ENCODE measurements at regions not wholly inside any gene's neighbourhood (a gene's known extent, or its start where the extent isn't known, plus 50 kb on each side); places are given as distances from the start of the nearest gene placed in this dataset.

GRCh38 chr2:236674238-236674637 is 104.6 kb downstream of the ACKR3 start:
- Histone ChIP-seq H3K27me3 (no peaks in the 10 kb centered on the region), H3K4me3 (no peak overlapping the region), H3K4me1 (peaks cover 0 to 15% of the 10 kb centered on the region in 2 donors), H3K36me3 (no peaks in the 10 kb centered on the region), H3K9me3 (no peaks in the 10 kb centered on the region), H3K27ac (no peak overlapping the region)
- TF ChIP-seq, protein P1, sequence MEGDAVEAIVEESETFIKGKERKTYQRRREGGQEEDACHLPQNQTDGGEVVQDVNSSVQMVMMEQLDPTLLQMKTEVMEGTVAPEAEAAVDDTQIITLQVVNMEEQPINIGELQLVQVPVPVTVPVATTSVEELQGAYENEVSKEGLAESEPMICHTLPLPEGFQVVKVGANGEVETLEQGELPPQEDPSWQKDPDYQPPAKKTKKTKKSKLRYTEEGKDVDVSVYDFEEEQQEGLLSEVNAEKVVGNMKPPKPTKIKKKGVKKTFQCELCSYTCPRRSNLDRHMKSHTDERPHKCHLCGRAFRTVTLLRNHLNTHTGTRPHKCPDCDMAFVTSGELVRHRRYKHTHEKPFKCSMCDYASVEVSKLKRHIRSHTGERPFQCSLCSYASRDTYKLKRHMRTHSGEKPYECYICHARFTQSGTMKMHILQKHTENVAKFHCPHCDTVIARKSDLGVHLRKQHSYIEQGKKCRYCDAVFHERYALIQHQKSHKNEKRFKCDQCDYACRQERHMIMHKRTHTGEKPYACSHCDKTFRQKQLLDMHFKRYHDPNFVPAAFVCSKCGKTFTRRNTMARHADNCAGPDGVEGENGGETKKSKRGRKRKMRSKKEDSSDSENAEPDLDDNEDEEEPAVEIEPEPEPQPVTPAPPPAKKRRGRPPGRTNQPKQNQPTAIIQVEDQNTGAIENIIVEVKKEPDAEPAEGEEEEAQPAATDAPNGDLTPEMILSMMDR (IDR thresholded peaks at IDR 0.05): no peak
- peak; percentile 47 for DNase-seq (ENCODE audit: low spot score)

- Histone ChIP-seq H3K27me3 (no peaks in the 10 kb centered on the region), H3K4me3 (no peak overlapping the region), H3K27ac (no peak overlapping the region), H3K4me1 (peaks cover 0 to 15% of the 10 kb centered on the region in 2 donors), H3K36me3 (no peaks in the 10 kb centered on the region), H3K9me3 (no peaks in the 10 kb centered on the region)
- peak; percentile 26 for DNase-seq (ENCODE audit: low spot score)
- TF ChIP-seq, protein P1 (IDR thresholded peaks at IDR 0.05): no peak
Measured at GRCh38 chr2:236674646-236675045, 105.0 kb downstream of the ACKR3 start.

DNA sequence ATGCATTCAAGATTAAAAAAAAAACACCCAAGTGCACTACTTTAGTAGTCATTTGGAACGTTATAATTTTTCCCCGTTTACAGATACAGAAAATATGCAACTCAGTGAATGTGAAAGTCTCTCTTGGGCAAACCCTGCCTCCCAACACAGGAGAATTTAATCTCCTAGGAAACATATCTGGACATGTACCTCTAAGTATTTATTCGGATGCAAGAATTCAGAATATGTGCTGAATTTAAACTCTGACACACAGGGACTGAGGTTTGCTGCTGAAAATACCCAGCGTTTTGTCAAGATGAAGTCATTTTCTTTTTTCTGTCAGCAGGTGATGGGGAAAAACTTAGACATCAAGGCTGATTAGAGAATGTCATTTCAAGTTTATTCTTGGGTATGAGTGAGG is 105.4 kb downstream of the ACKR3 start:
- Histone ChIP-seq H3K27me3 (no peaks in the 10 kb centered on the region), H3K4me3 (no peak overlapping the region), H3K9me3 (no peaks in the 10 kb centered on the region), H3K27ac (no peak overlapping the region), H3K4me1 (peaks cover 0 to 15% of the 10 kb centered on the region in 2 donors), H3K36me3 (no peaks in the 10 kb centered on the region)
- DNase-seq (ENCODE audit: low spot score): no peak
- TF ChIP-seq, protein P1 (IDR thresholded peaks at IDR 0.05): no peak

DNA sequence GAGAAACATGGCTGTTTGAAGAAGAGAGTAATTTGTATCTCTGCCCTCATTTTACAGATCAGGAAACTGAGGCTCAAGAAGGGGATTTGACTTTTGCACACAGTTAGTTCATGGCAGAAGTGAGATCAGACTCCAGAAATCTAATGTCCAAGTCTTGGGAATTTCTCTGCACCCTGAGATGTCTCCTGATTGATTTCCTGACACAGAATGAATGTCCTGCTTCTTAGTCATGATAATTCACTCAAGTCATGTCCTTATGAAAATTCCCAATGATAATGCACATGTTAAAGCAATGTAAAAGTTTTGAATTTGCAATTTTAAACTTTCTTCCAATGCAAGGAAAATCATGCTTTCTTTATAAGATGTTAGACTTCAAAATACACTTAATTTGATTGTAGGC is 105.9 kb downstream of the ACKR3 start:
- Histone ChIP-seq H3K36me3 (no peaks in the 10 kb centered on the region), H3K9me3 (no peaks in the 10 kb centered on the region), H3K27ac (no peak overlapping the region), H3K27me3 (no peaks in the 10 kb centered on the region), H3K4me3 (no peak overlapping the region), H3K4me1 (peaks cover 0 to 15% of the 10 kb centered on the region in 2 donors)
- TF ChIP-seq, protein P1 (IDR thresholded peaks at IDR 0.05): no peak
- DNase-seq (ENCODE audit: low spot score): no peak

- Histone ChIP-seq H3K9me3 (no peaks in the 10 kb centered on the region), H3K36me3 (no peaks in the 10 kb centered on the region), H3K27ac (no peak overlapping the region), H3K4me3 (no peak overlapping the region), H3K27me3 (no peaks in the 10 kb centered on the region), H3K4me1 (peaks cover 0 to 15% of the 10 kb centered on the region in 2 donors)
- TF ChIP-seq, protein P1 (IDR thresholded peaks at IDR 0.05): no peak
- DNase-seq (ENCODE audit: low spot score): no peak
Measured at GRCh38 chr2:236676136-236676873, 106.7 kb downstream of the ACKR3 start.

DNA sequence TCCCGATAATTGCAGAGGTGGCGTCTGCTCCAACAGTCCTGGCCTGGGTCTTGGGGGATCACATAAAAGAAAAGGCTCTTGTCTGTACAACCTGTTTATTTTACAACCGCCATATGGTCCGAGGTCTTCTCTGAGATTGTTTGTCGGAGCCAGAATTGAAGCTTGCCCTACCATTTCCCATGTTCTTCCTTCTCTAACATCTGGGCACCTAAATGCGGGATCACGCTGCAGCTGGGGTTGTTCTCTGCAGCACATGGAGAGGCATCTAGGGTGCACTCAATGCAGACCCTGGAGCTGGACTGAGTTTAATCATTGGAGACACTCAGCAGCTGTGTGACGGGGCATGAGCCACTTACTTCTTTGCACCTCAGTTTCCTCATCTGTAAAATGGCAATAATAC is 107.7 kb downstream of the ACKR3 start:
- H3K9me3 ChIP-seq: no peaks in the 10 kb centered on the region
- TF ChIP-seq, protein P1 (IDR thresholded peaks at IDR 0.05): no peak
- peaks cover 0 to 15% of the 10 kb centered on the region in 2 donors for H3K4me1 ChIP-seq
- no peak overlapping the region for H3K4me3 ChIP-seq
- no peak for DNase-seq (ENCODE audit: low spot score)
- H3K27ac ChIP-seq: no peak overlapping the region
- no peaks in the 10 kb centered on the region for H3K27me3 ChIP-seq
- no peaks in the 10 kb centered on the region for H3K36me3 ChIP-seq
